ENCODE measurements at regions not wholly inside any gene's neighbourhood (a gene's known extent, or its start where the extent isn't known, plus 50 kb on each side); places are given as distances from the start of the nearest gene placed in this dataset.

GRCh38 chr22:47285981-47286380 is 523.5 kb downstream of the TBC1D22A start:
- no peak for DNase-seq (ENCODE audit: low spot score)

GRCh38 chr22:47284822-47285221 is 522.4 kb downstream of the TBC1D22A start:
- no peak for DNase-seq (ENCODE audit: low spot score)

GRCh38 chr22:47284360-47284759 is 521.9 kb downstream of the TBC1D22A start:
- DNase-seq (ENCODE audit: low spot score), result no peak

- DNase-seq (ENCODE audit: low spot score), result no peak
These were observed 521.3 kb downstream of the TBC1D22A start for GRCh38 chr22:47283616-47284270.

GRCh38 chr22:47282851-47283250 is 520.4 kb downstream of the TBC1D22A start:
- DNase-seq (ENCODE audit: low spot score), result no peak

GRCh38 chr22:47282366-47282765 is 519.9 kb downstream of the TBC1D22A start:
- DNase-seq (ENCODE audit: low spot score), result no peak

GRCh38 chr22:47281126-47282106 is 519.0 kb downstream of the TBC1D22A start:
- no peak for DNase-seq (ENCODE audit: low spot score)

GRCh38 chr22:47280301-47280700 is 517.9 kb downstream of the TBC1D22A start:
- DNase-seq (ENCODE audit: low spot score), result no peak

- DNase-seq (ENCODE audit: low spot score), result no peak
These were observed 517.3 kb downstream of the TBC1D22A start for GRCh38 chr22:47279746-47280145.

- DNase-seq (ENCODE audit: low spot score), result no peak
These were observed 516.9 kb downstream of the TBC1D22A start for GRCh38 chr22:47279337-47279736.

GRCh38 chr22:47278655-47279054 is 516.2 kb downstream of the TBC1D22A start:
- no peak for DNase-seq (ENCODE audit: low spot score)

- DNase-seq (ENCODE audit: low spot score), result peak; percentile 54
These were observed 515.1 kb downstream of the TBC1D22A start for GRCh38 chr22:47277531-47277930.

- DNase-seq (ENCODE audit: low spot score), result no peak
These were observed 514.5 kb downstream of the TBC1D22A start for GRCh38 chr22:47276991-47277390.

- DNase-seq (ENCODE audit: low spot score), result no peak
These were observed 514.0 kb downstream of the TBC1D22A start for GRCh38 chr22:47276450-47276820.

GRCh38 chr22:47275605-47276449 is 513.4 kb downstream of the TBC1D22A start:
- DNase-seq (ENCODE audit: low spot score), result no peak

- no peak for DNase-seq (ENCODE audit: low spot score)
These were observed 511.7 kb downstream of the TBC1D22A start for GRCh38 chr22:47274196-47274595.

GRCh38 chr22:47270463-47271135 is 508.1 kb downstream of the TBC1D22A start:
- DNase-seq (ENCODE audit: low spot score), result no peak

- no peak for DNase-seq (ENCODE audit: low spot score)
These were observed 507.2 kb downstream of the TBC1D22A start for GRCh38 chr22:47269516-47270088.

GRCh38 chr22:47267513-47268282 is 505.2 kb downstream of the TBC1D22A start:
- no peak for DNase-seq (ENCODE audit: low spot score)

GRCh38 chr22:47266329-47266728 is 503.9 kb downstream of the TBC1D22A start:
- no peak for DNase-seq (ENCODE audit: low spot score)

GRCh38 chr22:47260551-47260950 is 498.1 kb downstream of the TBC1D22A start:
- no peak for DNase-seq (ENCODE audit: low spot score)
